Immature natural killer cell (primary cell): ENCODE measurements at regions not wholly inside any gene's neighbourhood (a gene's known extent, or its start where the extent isn't known, plus 50 kb on each side); places are given as distances from the start of the nearest gene placed in this dataset.
"Not testable (repeated sequence)": the region's sequence is repeated elsewhere in the genome, so short reads cannot be mapped to it uniquely, and the experiment has no call there.

Experiments used
- DNase-seq, 3 donors: peaks; one replicate each; pipeline ENCODE4 v3.0.0; 2022; ENCODE audit warnings: mixed read lengths in 1 of 3
- H3K27ac Mint-ChIP-seq, 6 donors: one replicate each; pipeline ENCODE4 v1.8.0; 2020; ENCODE audit warnings: mixed read lengths in 6 of 6, mild to moderate bottlenecking in 5 of 6, inconsistent platforms in 4 of 6, moderate library complexity in 3 of 6
- H3K27me3 Mint-ChIP-seq, 3 donors: one replicate each; pipeline ENCODE4 v1.8.0; 2020 to 2021; ENCODE audit warnings: low read depth in 3 of 3, mild to moderate bottlenecking in 3 of 3, mixed read lengths in 3 of 3, moderate library complexity in 3 of 3, inconsistent platforms in 1 of 3
- H3K36me3 Mint-ChIP-seq, 3 donors: one replicate each; pipeline ENCODE4 v1.8.0; 2020; ENCODE audit warnings: mixed read lengths in 3 of 3, inconsistent platforms in 2 of 3, mild to moderate bottlenecking in 2 of 3
- H3K4me1 Mint-ChIP-seq, 2 donors: one replicate each; pipeline ENCODE4 v1.8.0; 2020; ENCODE audit warnings: inconsistent platforms in 2 of 2, mild to moderate bottlenecking in 2 of 2, mixed read lengths in 2 of 2, moderate library complexity in 1 of 2
- H3K4me3 Mint-ChIP-seq, 5 donors: one replicate each; pipeline ENCODE4 v1.8.0; 2020; ENCODE audit warnings: mild to moderate bottlenecking in 5 of 5, mixed read lengths in 5 of 5, inconsistent platforms in 3 of 5, moderate library complexity in 3 of 5
- H3K9me3 Mint-ChIP-seq, 6 donors: one replicate each; pipeline ENCODE4 v1.8.0; 2020; ENCODE audit warnings: mild to moderate bottlenecking in 6 of 6, mixed read lengths in 6 of 6, inconsistent platforms in 4 of 6, moderate library complexity in 3 of 6

GRCh38 chr6:115131709-115132490, 789.1 kb upstream of the HS3ST5 start:
- H3K4me1 Mint-ChIP-seq: peaks cover 0 to 7% of the 10 kb centered on the region in 2 donors

GRCh38 chr6:115121513-115121912, 778.7 kb upstream of the HS3ST5 start:
- H3K27ac Mint-ChIP-seq, H3K27me3 Mint-ChIP-seq, H3K36me3 Mint-ChIP-seq, H3K4me3 Mint-ChIP-seq, DNase-seq, H3K4me1 Mint-ChIP-seq: not testable (repeated sequence)
- peaks cover 8 to 19% (median 11%) of the 10 kb centered on the region in 6 donors for H3K9me3 Mint-ChIP-seq

More at GRCh38 chr6:115131709-115132490, 789.1 kb upstream of the HS3ST5 start:
- Mint-ChIP-seq H3K27ac (no peak overlapping the region), H3K27me3 (no peaks in the 10 kb centered on the region), H3K9me3 (peaks cover 3 to 33% (median 17%) of the 10 kb centered on the region in 6 donors), H3K36me3 (no peaks in the 10 kb centered on the region), H3K4me3 (no peak overlapping the region)
- no peak for DNase-seq

- Mint-ChIP-seq H3K36me3 (no peaks in the 10 kb centered on the region), H3K27me3 (peaks cover 0 to 2% (median 1%) of the 10 kb centered on the region in 3 donors), H3K9me3 (peaks cover 8 to 19% (median 10%) of the 10 kb centered on the region in 6 donors), H3K4me3 (no peak overlapping the region), H3K27ac (no peak overlapping the region), H3K4me1 (no peaks in the 10 kb centered on the region)
- no peak for DNase-seq
These were observed 777.6 kb upstream of the HS3ST5 start for GRCh38 chr6:115120391-115120790.

DNA sequence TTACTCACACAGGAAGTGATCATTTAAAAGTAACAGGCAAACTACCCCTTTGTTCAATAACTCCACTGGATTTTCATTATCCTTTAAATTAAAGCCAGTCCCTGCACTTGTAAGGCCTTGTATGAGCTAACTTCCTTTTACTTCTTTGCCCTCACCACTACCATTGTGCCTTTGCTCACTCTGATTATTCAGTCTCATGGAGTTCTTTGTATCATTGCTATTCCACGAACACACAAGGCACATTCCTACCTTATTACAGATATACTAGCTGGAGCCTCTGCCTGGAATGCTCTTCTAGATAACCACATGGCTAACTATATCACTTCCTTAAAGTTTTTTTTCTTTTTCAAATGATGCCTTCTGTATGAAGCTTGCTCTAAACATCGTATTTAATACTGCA, 748.6 kb upstream of the HS3ST5 start:
- no peaks in the 10 kb centered on the region for H3K4me1 Mint-ChIP-seq
- H3K27ac Mint-ChIP-seq: no peak overlapping the region
- no peak for DNase-seq
- no peak overlapping the region for H3K4me3 Mint-ChIP-seq
- H3K27me3 Mint-ChIP-seq: peaks cover 0 to 2% (median 0%) of the 10 kb centered on the region in 3 donors
- peaks cover 8 to 41% (median 17%) of the 10 kb centered on the region in 6 donors for H3K9me3 Mint-ChIP-seq
- no peaks in the 10 kb centered on the region for H3K36me3 Mint-ChIP-seq

DNA sequence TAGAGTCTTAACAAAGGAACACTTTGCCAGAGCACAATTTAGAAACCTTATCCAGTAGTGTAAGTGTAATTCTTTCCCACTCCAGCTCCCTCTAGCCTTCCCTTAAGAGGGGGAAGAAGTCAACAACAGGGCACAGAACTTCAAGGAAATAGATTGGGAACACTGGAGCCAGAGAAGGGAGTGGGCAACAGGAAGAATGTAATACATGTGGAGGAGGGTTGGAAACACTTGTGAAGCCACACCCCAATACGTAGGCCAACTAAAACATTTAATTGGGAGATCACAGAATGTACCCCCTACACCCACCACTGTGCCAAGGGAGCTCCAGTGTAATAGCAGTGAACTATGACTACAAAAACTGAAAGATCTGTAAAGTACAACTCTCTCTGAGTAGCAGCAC, 735.7 kb upstream of the HS3ST5 start:
- Mint-ChIP-seq H3K27me3 (no peaks in the 10 kb centered on the region), H3K27ac (no peak overlapping the region), H3K4me3 (no peak overlapping the region), H3K36me3 (peaks cover 0 to 6% (median 0%) of the 10 kb centered on the region in 3 donors), H3K4me1 (no peaks in the 10 kb centered on the region), H3K9me3 (peaks cover 10 to 36% (median 18%) of the 10 kb centered on the region in 6 donors)
- DNase-seq: no peak

DNA sequence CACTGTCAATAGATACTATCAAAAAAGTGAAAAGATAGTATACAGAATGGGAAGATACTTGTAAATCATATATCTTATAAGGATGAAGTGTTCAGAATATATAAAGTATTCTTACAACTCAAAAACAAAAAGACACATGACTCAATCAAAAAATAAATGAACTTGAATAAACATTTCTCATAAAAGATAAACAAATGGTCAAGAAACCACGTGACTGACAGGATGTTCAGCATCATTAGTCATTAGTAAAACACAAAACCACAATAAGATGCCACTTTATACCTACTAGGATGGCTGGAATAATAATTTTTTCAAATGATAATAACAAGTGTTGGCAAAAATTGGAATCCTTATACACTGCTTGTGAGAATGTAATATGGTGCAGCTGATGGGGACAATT, 729.1 kb upstream of the HS3ST5 start:
- H3K36me3 Mint-ChIP-seq: peaks cover 0 to 2% (median 0%) of the 10 kb centered on the region in 3 donors
- H3K9me3 Mint-ChIP-seq: peaks cover 4 to 21% (median 10%) of the 10 kb centered on the region in 6 donors
- peaks cover 0 to 2% (median 0%) of the 10 kb centered on the region in 3 donors for H3K27me3 Mint-ChIP-seq
- peaks cover 0 to 12% of the 10 kb centered on the region in 2 donors for H3K4me1 Mint-ChIP-seq
- DNase-seq: no peak
- H3K27ac Mint-ChIP-seq: no peak overlapping the region
- H3K4me3 Mint-ChIP-seq: no peak overlapping the region

GRCh38 chr6:115067690-115068447, 725.0 kb upstream of the HS3ST5 start:
- H3K9me3 Mint-ChIP-seq: peaks cover 0 to 17% (median 8%) of the 10 kb centered on the region in 6 donors
- H3K4me1 Mint-ChIP-seq: peaks cover 0 to 12% of the 10 kb centered on the region in 2 donors

DNA sequence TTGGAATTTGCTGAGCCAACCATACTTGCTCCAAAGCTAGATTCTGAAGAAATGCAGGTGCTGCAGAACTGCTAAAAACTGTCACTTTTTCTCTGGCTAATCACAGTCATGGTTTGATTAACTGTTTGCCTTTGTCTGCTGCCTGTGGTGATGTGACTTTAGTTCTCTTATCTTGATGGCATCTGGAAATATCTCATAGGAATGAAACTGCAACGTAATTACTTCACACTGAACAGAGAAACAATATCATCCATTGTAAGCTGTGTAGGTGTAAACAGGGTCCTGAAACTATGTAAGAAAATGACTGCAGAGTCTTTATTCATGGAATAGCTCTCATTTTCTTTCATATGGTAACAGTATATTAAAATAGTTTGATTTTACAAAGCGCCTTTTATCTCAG, 721.9 kb upstream of the HS3ST5 start:
- no peak for DNase-seq

More at GRCh38 chr6:115067690-115068447, 725.0 kb upstream of the HS3ST5 start:
- Mint-ChIP-seq H3K27me3 (peaks cover 0 to 2% (median 0%) of the 10 kb centered on the region in 3 donors), H3K4me3 (no peak overlapping the region), H3K27ac (peak overlapping the region in 1 of 6 donors; percentile 67), H3K36me3 (no peaks in the 10 kb centered on the region)
- DNase-seq: peak in 1 of 3 donors; percentile 16

GRCh38 chr6:115060581-115060980, 717.8 kb upstream of the HS3ST5 start:
- Mint-ChIP-seq H3K27me3 (no peaks in the 10 kb centered on the region), H3K4me1 (no peaks in the 10 kb centered on the region), H3K36me3 (peaks cover 0 to 4% (median 0%) of the 10 kb centered on the region in 3 donors), H3K4me3 (no peak overlapping the region), H3K27ac (no peak overlapping the region), H3K9me3 (peaks cover 6 to 39% (median 14%) of the 10 kb centered on the region in 6 donors)
- no peak for DNase-seq

More for the DNA sequence above, 721.9 kb upstream of the HS3ST5 start:
- Mint-ChIP-seq H3K36me3 (peaks cover 0 to 4% (median 0%) of the 10 kb centered on the region in 3 donors), H3K4me1 (peaks cover 0 to 12% of the 10 kb centered on the region in 2 donors), H3K27me3 (no peaks in the 10 kb centered on the region), H3K9me3 (peaks cover 4 to 20% (median 12%) of the 10 kb centered on the region in 6 donors), H3K27ac (no peak overlapping the region), H3K4me3 (no peak overlapping the region)

GRCh38 chr6:115058414-115059211, 715.8 kb upstream of the HS3ST5 start:
- no peak overlapping the region for H3K27ac Mint-ChIP-seq
- DNase-seq: no peak
- peaks cover 9 to 41% (median 14%) of the 10 kb centered on the region in 6 donors for H3K9me3 Mint-ChIP-seq
- no peak overlapping the region for H3K4me3 Mint-ChIP-seq
- no peaks in the 10 kb centered on the region for H3K27me3 Mint-ChIP-seq
- H3K36me3 Mint-ChIP-seq: peaks cover 0 to 4% (median 0%) of the 10 kb centered on the region in 3 donors
- no peaks in the 10 kb centered on the region for H3K4me1 Mint-ChIP-seq

GRCh38 chr6:115055579-115055978, 712.8 kb upstream of the HS3ST5 start:
- no peak for DNase-seq
- peaks cover 0 to 2% (median 1%) of the 10 kb centered on the region in 3 donors for H3K27me3 Mint-ChIP-seq
- peaks cover 9 to 35% (median 21%) of the 10 kb centered on the region in 6 donors for H3K9me3 Mint-ChIP-seq
- peaks cover 0 to 3% (median 0%) of the 10 kb centered on the region in 3 donors for H3K36me3 Mint-ChIP-seq
- H3K27ac Mint-ChIP-seq: no peak overlapping the region
- no peaks in the 10 kb centered on the region for H3K4me1 Mint-ChIP-seq
- no peak overlapping the region for H3K4me3 Mint-ChIP-seq

DNA sequence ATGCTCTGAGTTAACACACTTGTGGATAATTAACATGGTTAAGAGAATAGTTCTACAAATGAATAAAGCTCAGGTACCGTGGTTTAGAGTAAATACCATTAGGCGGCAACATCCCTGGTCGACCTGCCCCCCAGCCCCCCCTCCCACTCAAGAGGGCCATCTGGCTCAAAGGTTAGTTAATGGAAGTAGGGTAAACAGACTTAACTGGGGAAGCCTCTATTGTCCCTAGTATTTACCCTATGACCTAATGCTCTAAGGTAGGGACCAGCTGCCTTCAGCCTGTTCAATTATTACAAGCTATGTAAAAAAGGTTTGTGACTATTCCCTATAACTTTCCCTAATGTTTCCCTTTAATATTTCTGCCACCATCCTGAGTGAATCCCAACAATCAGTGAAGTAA, 711.4 kb upstream of the HS3ST5 start:
- H3K9me3 Mint-ChIP-seq: peaks cover 10 to 30% (median 18%) of the 10 kb centered on the region in 6 donors
- not testable (repeated sequence) for H3K4me1 Mint-ChIP-seq, H3K36me3 Mint-ChIP-seq, H3K27ac Mint-ChIP-seq, H3K4me3 Mint-ChIP-seq, H3K27me3 Mint-ChIP-seq, DNase-seq

GRCh38 chr6:115053169-115053860, 710.5 kb upstream of the HS3ST5 start:
- peaks cover 0 to 4% (median 0%) of the 10 kb centered on the region in 3 donors for H3K36me3 Mint-ChIP-seq
- H3K27me3 Mint-ChIP-seq: peaks cover 0 to 2% (median 2%) of the 10 kb centered on the region in 3 donors
- no peak overlapping the region for H3K4me3 Mint-ChIP-seq
- DNase-seq: no peak
- H3K4me1 Mint-ChIP-seq: no peaks in the 10 kb centered on the region
- no peak overlapping the region for H3K27ac Mint-ChIP-seq
- peaks cover 8 to 30% (median 18%) of the 10 kb centered on the region in 6 donors for H3K9me3 Mint-ChIP-seq
